ENCODE measurements at regions not wholly inside any gene's neighbourhood (a gene's known extent, or its start where the extent isn't known, plus 50 kb on each side); places are given as distances from the start of the nearest gene placed in this dataset.

DNA sequence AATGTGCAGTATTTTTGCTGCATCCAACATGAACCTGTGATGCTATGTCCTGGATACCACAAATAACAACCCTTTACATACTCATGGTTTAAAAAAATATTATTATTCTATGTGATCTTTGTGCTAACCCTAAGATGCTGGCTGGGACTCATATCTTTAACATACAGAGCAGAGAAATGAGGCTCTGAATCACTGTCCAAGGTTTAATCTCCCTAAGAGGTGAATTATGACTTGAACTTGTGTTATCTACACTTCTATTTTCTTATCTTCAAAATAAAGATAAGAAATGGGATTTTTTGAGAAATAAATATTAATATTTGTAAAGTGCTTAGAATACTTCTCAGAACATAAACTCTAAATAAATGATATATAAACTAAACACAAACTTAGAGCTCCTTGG lies 68.8 kb upstream of the GRIA1 start (continued):
- TF ChIP-seq, protein P1, sequence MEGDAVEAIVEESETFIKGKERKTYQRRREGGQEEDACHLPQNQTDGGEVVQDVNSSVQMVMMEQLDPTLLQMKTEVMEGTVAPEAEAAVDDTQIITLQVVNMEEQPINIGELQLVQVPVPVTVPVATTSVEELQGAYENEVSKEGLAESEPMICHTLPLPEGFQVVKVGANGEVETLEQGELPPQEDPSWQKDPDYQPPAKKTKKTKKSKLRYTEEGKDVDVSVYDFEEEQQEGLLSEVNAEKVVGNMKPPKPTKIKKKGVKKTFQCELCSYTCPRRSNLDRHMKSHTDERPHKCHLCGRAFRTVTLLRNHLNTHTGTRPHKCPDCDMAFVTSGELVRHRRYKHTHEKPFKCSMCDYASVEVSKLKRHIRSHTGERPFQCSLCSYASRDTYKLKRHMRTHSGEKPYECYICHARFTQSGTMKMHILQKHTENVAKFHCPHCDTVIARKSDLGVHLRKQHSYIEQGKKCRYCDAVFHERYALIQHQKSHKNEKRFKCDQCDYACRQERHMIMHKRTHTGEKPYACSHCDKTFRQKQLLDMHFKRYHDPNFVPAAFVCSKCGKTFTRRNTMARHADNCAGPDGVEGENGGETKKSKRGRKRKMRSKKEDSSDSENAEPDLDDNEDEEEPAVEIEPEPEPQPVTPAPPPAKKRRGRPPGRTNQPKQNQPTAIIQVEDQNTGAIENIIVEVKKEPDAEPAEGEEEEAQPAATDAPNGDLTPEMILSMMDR (IDR thresholded peaks at IDR 0.05 in 2 of 3, conservative IDR thresholded peaks at IDR 0.05 in 1 of 3; ENCODE audit: borderline replicate concordance in 1 of 3, insufficient read depth in 1 of 3, low read depth in 2 of 3, low read length in 2 of 3): no peak
- TF ChIP-seq CEBPB (IDR thresholded peaks at IDR 0.05; ENCODE audit: low read depth) (no peak), EZH2 (IDR thresholded peaks at IDR 0.05) (no peak), FOSL1 (IDR thresholded peaks at IDR 0.05; ENCODE audit: low read depth) (no peak), REST (IDR thresholded peaks at IDR 0.05; ENCODE audit: low read depth) (no peak)

GRCh38 chr5:153425914-153426313 lies 64.6 kb upstream of the GRIA1 start:
- Histone ChIP-seq H3K79me2 (ENCODE audit: insufficient read depth, low read length) (no peaks in the 10 kb centered on the region), H3K4me1 (ENCODE audit: control insufficient read depth in 1 of 2, insufficient read depth in 2 of 2, low read length in 2 of 2) (no peaks in the 10 kb centered on the region), H3K9me2 (ENCODE audit: insufficient read depth) (no peaks in the 10 kb centered on the region), H3K4me2 (ENCODE audit: low read length) (no peak overlapping the region), H3K9ac (ENCODE audit: low read length) (no peak overlapping the region), H3K9me3 (ENCODE audit: control insufficient read depth in 1 of 2, insufficient read depth in 1 of 2, low read depth in 1 of 2, low read length in 2 of 2) (no peaks in the 10 kb centered on the region), H3K36me3 (ENCODE audit: control insufficient read depth in 1 of 2, insufficient read depth in 2 of 2, low read length in 2 of 2) (no peaks in the 10 kb centered on the region), H3K27ac (ENCODE audit: low read depth, low read length) (no peak overlapping the region), H4K20me1 (ENCODE audit: insufficient read depth) (0 out of 2 replicates have a peak, but pooled peaks cover 3% of the 10 kb centered on the region), H3K27me3 (ENCODE audit: insufficient read depth, low read length) (peaks cover 10% of the 10 kb centered on the region), H3K4me3 (replicated peaks in 1 of 2; ENCODE audit: low read depth in 1 of 2, low read length in 2 of 2) (no peak overlapping the region), H2AFZ (ENCODE audit: low read depth, low read length, poor library complexity, severe bottlenecking) (no peak overlapping the region)
- ChIA-PET CTCF (no interaction called here), RAD21 (ENCODE audit: low non-redundant PET in 1 of 2, low total read pairs in 2 of 2, uncharacterized antibody in 2 of 2, unreplicated experiment in 2 of 2) (no interaction called here), POLR2A (no interaction called here)
- TF ChIP-seq ZNF274 (IDR thresholded peaks at IDR 0.05; ENCODE audit: low read depth, low read length) (no peak), POLR2A (IDR thresholded peaks at IDR 0.05; ENCODE audit: borderline replicate concordance, extremely low read depth, insufficient read depth, insufficient read length) (no peak), RAD21 (IDR thresholded peaks at IDR 0.05; ENCODE audit: low read depth) (peak; percentile 58)
- TF ChIP-seq, protein P1 (IDR thresholded peaks at IDR 0.05 in 2 of 3, conservative IDR thresholded peaks at IDR 0.05 in 1 of 3; ENCODE audit: borderline replicate concordance in 1 of 3, insufficient read depth in 1 of 3, low read depth in 2 of 3, low read length in 2 of 3): peak; percentile 18 to 76 (median 59); a peak in 5 of 6 replicates
- ATAC-seq (no peak), DNase-seq (ENCODE audit: low read depth, low spot score) (peak; percentile 6)
- no TSS peak for BruUV-seq (replicated peaks)
- intact Hi-C loops (cut with micrococcal nuclease): loop anchor here (1.0 to 10.0 kb wide), 2 partner anchors 866 to 891 kb away; no protein-coding TSS in a partner anchor
